ENCODE measurements at regions not wholly inside any gene's neighbourhood (a gene's known extent, or its start where the extent isn't known, plus 50 kb on each side); places are given as distances from the start of the nearest gene placed in this dataset.

DNA sequence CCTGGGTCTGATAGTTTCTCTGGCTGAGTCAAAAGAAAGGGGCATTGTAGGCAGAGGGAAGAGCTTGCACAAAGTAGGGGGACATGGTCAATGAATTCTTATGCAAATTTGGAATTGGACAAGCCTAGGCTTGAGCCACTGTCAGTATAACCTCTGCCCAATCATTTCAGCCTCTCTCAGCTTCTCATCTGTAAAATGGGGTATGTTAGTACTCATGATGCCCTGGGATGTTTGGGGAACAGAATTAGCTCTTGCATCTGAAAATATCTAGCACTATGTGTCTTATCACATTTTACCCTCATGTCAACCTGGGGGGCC is 148.6 kb downstream of the DHX35 start:
- TF ChIP-seq, protein P1, sequence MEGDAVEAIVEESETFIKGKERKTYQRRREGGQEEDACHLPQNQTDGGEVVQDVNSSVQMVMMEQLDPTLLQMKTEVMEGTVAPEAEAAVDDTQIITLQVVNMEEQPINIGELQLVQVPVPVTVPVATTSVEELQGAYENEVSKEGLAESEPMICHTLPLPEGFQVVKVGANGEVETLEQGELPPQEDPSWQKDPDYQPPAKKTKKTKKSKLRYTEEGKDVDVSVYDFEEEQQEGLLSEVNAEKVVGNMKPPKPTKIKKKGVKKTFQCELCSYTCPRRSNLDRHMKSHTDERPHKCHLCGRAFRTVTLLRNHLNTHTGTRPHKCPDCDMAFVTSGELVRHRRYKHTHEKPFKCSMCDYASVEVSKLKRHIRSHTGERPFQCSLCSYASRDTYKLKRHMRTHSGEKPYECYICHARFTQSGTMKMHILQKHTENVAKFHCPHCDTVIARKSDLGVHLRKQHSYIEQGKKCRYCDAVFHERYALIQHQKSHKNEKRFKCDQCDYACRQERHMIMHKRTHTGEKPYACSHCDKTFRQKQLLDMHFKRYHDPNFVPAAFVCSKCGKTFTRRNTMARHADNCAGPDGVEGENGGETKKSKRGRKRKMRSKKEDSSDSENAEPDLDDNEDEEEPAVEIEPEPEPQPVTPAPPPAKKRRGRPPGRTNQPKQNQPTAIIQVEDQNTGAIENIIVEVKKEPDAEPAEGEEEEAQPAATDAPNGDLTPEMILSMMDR (conservative IDR thresholded peaks at IDR 0.05; ENCODE audit: low read length) = no peak
- no peak for TF ChIP-seq EZH2phosphoT487 (IDR thresholded peaks at IDR 0.05; ENCODE audit: borderline replicate concordance)
